ENCODE measurements at regions not wholly inside any gene's neighbourhood (a gene's known extent, or its start where the extent isn't known, plus 50 kb on each side); places are given as distances from the start of the nearest gene placed in this dataset.
"Not testable (repeated sequence)": the region's sequence is repeated elsewhere in the genome, so short reads cannot be mapped to it uniquely, and the experiment has no call there.

GRCh38 chr1:222384531-222384930 is 163.4 kb downstream of the HHIPL2 start:
- Histone ChIP-seq H3K4me1 (ENCODE audit: control insufficient read depth in 2 of 3, insufficient read depth in 2 of 3, low read depth in 1 of 3, low read length in 3 of 3) (no peaks in the 10 kb centered on the region), H3K27ac (ENCODE audit: low read depth in 2 of 2, low read length in 2 of 2) (no peak overlapping the region), H3K9ac (ENCODE audit: low read length in 3 of 3) (no peak overlapping the region), H3K36me3 (ENCODE audit: control insufficient read depth in 2 of 3, insufficient read depth in 3 of 3, low read length in 3 of 3) (no peaks in the 10 kb centered on the region), H3K4me3 (ENCODE audit: low read length in 3 of 3) (no peak overlapping the region), H3K27me3 (ENCODE audit: control insufficient read depth, insufficient read depth, low read length) (no peaks in the 10 kb centered on the region), H3K9me3 (ENCODE audit: control insufficient read depth in 2 of 3, insufficient read depth in 1 of 3, low read length in 3 of 3) (peaks cover 0 to 5% (median 0%) of the 10 kb centered on the region in 3 donors)
- intact Hi-C loops (cut with DNase I): no loop called here
- no peak for FAIRE-seq
- DNase-seq: no peak
- TF ChIP-seq CTCF (IDR thresholded peaks at IDR 0.05; ENCODE audit: borderline replicate concordance, extremely low read depth, insufficient read depth): no peak

- FAIRE-seq (no peak), DNase-seq (no peak)
- Histone ChIP-seq H3K4me1 (ENCODE audit: control insufficient read depth in 2 of 3, insufficient read depth in 2 of 3, low read depth in 1 of 3, low read length in 3 of 3) (no peaks in the 10 kb centered on the region), H3K27ac (ENCODE audit: low read depth in 2 of 2, low read length in 2 of 2) (no peak overlapping the region), H3K36me3 (ENCODE audit: control insufficient read depth in 2 of 3, insufficient read depth in 3 of 3, low read length in 3 of 3) (no peaks in the 10 kb centered on the region), H3K9ac (ENCODE audit: low read length in 3 of 3) (no peak overlapping the region), H3K4me3 (ENCODE audit: low read length in 3 of 3) (no peak overlapping the region), H3K9me3 (ENCODE audit: control insufficient read depth in 2 of 3, insufficient read depth in 1 of 3, low read length in 3 of 3) (peaks cover 0 to 5% (median 0%) of the 10 kb centered on the region in 3 donors), H3K27me3 (ENCODE audit: control insufficient read depth, insufficient read depth, low read length) (no peaks in the 10 kb centered on the region)
- intact Hi-C loops (cut with DNase I): no loop called here
- TF ChIP-seq CTCF (IDR thresholded peaks at IDR 0.05; ENCODE audit: borderline replicate concordance, extremely low read depth, insufficient read depth): no peak
Measured at GRCh38 chr1:222382171-222382570, 165.7 kb downstream of the HHIPL2 start.

GRCh38 chr1:222377428-222378088 is 170.3 kb downstream of the HHIPL2 start:
- intact Hi-C loops (cut with DNase I): no loop called here
- no peaks in the 10 kb centered on the region for H3K27me3 ChIP-seq (ENCODE audit: control insufficient read depth, insufficient read depth, low read length)
- TF ChIP-seq CTCF (IDR thresholded peaks at IDR 0.05; ENCODE audit: borderline replicate concordance, extremely low read depth, insufficient read depth): no peak
- no peaks in the 10 kb centered on the region for H3K4me1 ChIP-seq (ENCODE audit: control insufficient read depth in 2 of 3, insufficient read depth in 2 of 3, low read depth in 1 of 3, low read length in 3 of 3)
- no peak for DNase-seq
- no peaks in the 10 kb centered on the region for H3K9me3 ChIP-seq (ENCODE audit: control insufficient read depth in 2 of 3, insufficient read depth in 1 of 3, low read length in 3 of 3)
- no peak for FAIRE-seq
- H3K27ac ChIP-seq (ENCODE audit: low read depth in 2 of 2, low read length in 2 of 2): no peak overlapping the region
- no peak overlapping the region for H3K4me3 ChIP-seq (ENCODE audit: low read length in 3 of 3)
- no peaks in the 10 kb centered on the region for H3K36me3 ChIP-seq (ENCODE audit: control insufficient read depth in 2 of 3, insufficient read depth in 3 of 3, low read length in 3 of 3)
- no peak overlapping the region for H3K9ac ChIP-seq (ENCODE audit: low read length in 3 of 3)

GRCh38 chr1:222376791-222377190 is 171.1 kb downstream of the HHIPL2 start:
- intact Hi-C loops (cut with DNase I); FAIRE-seq; H3K27ac ChIP-seq (ENCODE audit: low read depth in 2 of 2, low read length in 2 of 2); H3K27me3 ChIP-seq (ENCODE audit: control insufficient read depth, insufficient read depth, low read length); H3K4me1 ChIP-seq (ENCODE audit: control insufficient read depth in 2 of 3, insufficient read depth in 2 of 3, low read depth in 1 of 3, low read length in 3 of 3); H3K36me3 ChIP-seq (ENCODE audit: control insufficient read depth in 2 of 3, insufficient read depth in 3 of 3, low read length in 3 of 3); H3K4me3 ChIP-seq (ENCODE audit: low read length in 3 of 3); DNase-seq; H3K9me3 ChIP-seq (ENCODE audit: control insufficient read depth in 2 of 3, insufficient read depth in 1 of 3, low read length in 3 of 3); H3K9ac ChIP-seq (ENCODE audit: low read length in 3 of 3): not testable (repeated sequence)
